ENCODE measurements at regions not wholly inside any gene's neighbourhood (a gene's known extent, or its start where the extent isn't known, plus 50 kb on each side); places are given as distances from the start of the nearest gene placed in this dataset.

- Histone ChIP-seq H3K36me3 (ENCODE audit: control insufficient read depth, insufficient read depth, low read length) (no peaks in the 10 kb centered on the region), H3K27me3 (ENCODE audit: control insufficient read depth, insufficient read depth, low read length) (no peaks in the 10 kb centered on the region), H4K20me1 (ENCODE audit: insufficient read depth, low read length) (no peaks in the 10 kb centered on the region), H3K4me2 (ENCODE audit: low read depth, low read length) (no peak overlapping the region), H3K18ac (ENCODE audit: low read depth, low read length) (no peak overlapping the region), H4K8ac (ENCODE audit: low read depth in 2 of 2, low read length in 2 of 2) (no peak overlapping the region), H4K91ac (ENCODE audit: insufficient read depth, low read depth, low read length) (no peak overlapping the region), H3K4me3 (ENCODE audit: insufficient read depth, low read depth, low read length) (no peak overlapping the region), H2BK15ac (ENCODE audit: low read depth, low read length) (no peak overlapping the region), H2AK5ac (ENCODE audit: low read depth, low read length) (no peak overlapping the region), H3K14ac (replicated peaks; ENCODE audit: low read depth, low read length) (no peak overlapping the region), H2BK5ac (ENCODE audit: low read depth, low read length, poor library complexity, severe bottlenecking) (no peak overlapping the region), H3K79me1 (ENCODE audit: low read depth in 1 of 2, low read length in 2 of 2) (no peaks in the 10 kb centered on the region), H3K23ac (ENCODE audit: low read depth, low read length) (no peak overlapping the region), H4K5ac (ENCODE audit: low read depth, low read length) (no peak overlapping the region), H3K56ac (ENCODE audit: extremely low read depth, insufficient read depth, low read length) (no peak overlapping the region), H3K4ac (ENCODE audit: low read depth, low read length) (no peak overlapping the region), H2BK20ac (ENCODE audit: low read depth, low read length) (no peak overlapping the region), H3K9ac (ENCODE audit: low read depth, low read length) (no peak overlapping the region), H2BK120ac (ENCODE audit: low read depth, low read length) (no peak overlapping the region), H3K27ac (ENCODE audit: insufficient read depth, low read length) (no peak overlapping the region), H2AFZ (replicated peaks; ENCODE audit: low read length, poor library complexity) (no peak overlapping the region), H3K4me1 (ENCODE audit: control insufficient read depth, insufficient read depth, low read length) (no peaks in the 10 kb centered on the region), H3K9me3 (ENCODE audit: control insufficient read depth, insufficient read depth, low read length) (peaks cover 4% of the 10 kb centered on the region), H2AK9ac (replicated peaks; ENCODE audit: low read depth, low read length, poor library complexity) (no peak overlapping the region), H3K9me1 (ENCODE audit: insufficient read depth, low read length) (peaks cover 3% of the 10 kb centered on the region; the same call in 1 of the 2 replicates)
- no peak for DNase-seq
- POLR2A ChIA-PET (ENCODE audit: unreplicated experiment) = no interaction called here
- dilution Hi-C loops (cut with HindIII; ENCODE audit: low sequenced_read_pairs, unreplicated experiment) (no loop called here), intact Hi-C loops (cut with micrococcal nuclease) (no loop called here), in situ Hi-C loops (cut with MboI; ENCODE audit: low sequenced_read_pairs) (no loop called here)
- no TSS peak for BruUV-seq (replicated peaks)
- TF ChIP-seq RCOR1 (IDR thresholded peaks at IDR 0.05; ENCODE audit: insufficient replicate concordance, low read length) (no peak), FOS (IDR thresholded peaks at IDR 0.05; ENCODE audit: low read depth, low read length) (no peak), BHLHE40 (IDR thresholded peaks at IDR 0.05; ENCODE audit: low read depth, low read length) (no peak), SMC3 (IDR thresholded peaks at IDR 0.05; ENCODE audit: low read depth, low read length) (no peak), RFX5 (IDR thresholded peaks at IDR 0.05; ENCODE audit: low read depth, low read length) (no peak), MAFK (IDR thresholded peaks at IDR 0.05; ENCODE audit: low read depth, low read length) (no peak), MXI1 (IDR thresholded peaks at IDR 0.05; ENCODE audit: borderline replicate concordance, low read depth, low read length) (no peak), RAD21 (IDR thresholded peaks at IDR 0.05; ENCODE audit: low read length) (no peak), NFE2L2 (IDR thresholded peaks at IDR 0.05; ENCODE audit: low read depth, low read length) (no peak), MAZ (IDR thresholded peaks at IDR 0.05; ENCODE audit: borderline replicate concordance, low read depth, low read length) (no peak), POLR2A (IDR thresholded peaks at IDR 0.05; ENCODE audit: low read depth, low read length) (no peak), CTCF (conservative IDR thresholded peaks at IDR 0.05; ENCODE audit: low read depth, low read length) (no peak)
- TF ChIP-seq, protein P1, sequence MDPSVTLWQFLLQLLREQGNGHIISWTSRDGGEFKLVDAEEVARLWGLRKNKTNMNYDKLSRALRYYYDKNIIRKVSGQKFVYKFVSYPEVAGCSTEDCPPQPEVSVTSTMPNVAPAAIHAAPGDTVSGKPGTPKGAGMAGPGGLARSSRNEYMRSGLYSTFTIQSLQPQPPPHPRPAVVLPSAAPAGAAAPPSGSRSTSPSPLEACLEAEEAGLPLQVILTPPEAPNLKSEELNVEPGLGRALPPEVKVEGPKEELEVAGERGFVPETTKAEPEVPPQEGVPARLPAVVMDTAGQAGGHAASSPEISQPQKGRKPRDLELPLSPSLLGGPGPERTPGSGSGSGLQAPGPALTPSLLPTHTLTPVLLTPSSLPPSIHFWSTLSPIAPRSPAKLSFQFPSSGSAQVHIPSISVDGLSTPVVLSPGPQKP (IDR thresholded peaks at IDR 0.05; ENCODE audit: borderline replicate concordance, low read depth, low read length) = no peak
- TF ChIP-seq, protein P2, sequence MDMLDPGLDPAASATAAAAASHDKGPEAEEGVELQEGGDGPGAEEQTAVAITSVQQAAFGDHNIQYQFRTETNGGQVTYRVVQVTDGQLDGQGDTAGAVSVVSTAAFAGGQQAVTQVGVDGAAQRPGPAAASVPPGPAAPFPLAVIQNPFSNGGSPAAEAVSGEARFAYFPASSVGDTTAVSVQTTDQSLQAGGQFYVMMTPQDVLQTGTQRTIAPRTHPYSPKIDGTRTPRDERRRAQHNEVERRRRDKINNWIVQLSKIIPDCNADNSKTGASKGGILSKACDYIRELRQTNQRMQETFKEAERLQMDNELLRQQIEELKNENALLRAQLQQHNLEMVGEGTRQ (IDR thresholded peaks at IDR 0.05; ENCODE audit: low read depth, low read length) = no peak
- CTCF ChIA-PET = no interaction called here
- no peak for ATAC-seq (ENCODE audit: low read depth)
- no CpG with 5 or more reads among the region's 6 CpGs for WGBS, 2 experiments (ENCODE audit: extremely low coverage in 2 of 2, insufficient read length in 1 of 2)
These were observed 75.9 kb upstream of the ENPP6 start for GRCh38 chr4:184293552-184293951.

Data from IMR-90 (cell line).